Nephron progenitor cell (in vitro differentiated cells): ENCODE measurements at regions not wholly inside any gene's neighbourhood (a gene's known extent, or its start where the extent isn't known, plus 50 kb on each side); places are given as distances from the start of the nearest gene placed in this dataset.

Source experiments
- DNase-seq: peaks from one replicate; pipeline ENCODE4 v3.0.0; 2021
- H3K27ac Mint-ChIP-seq: 2 replicates; pipeline ENCODE4 v1.8.0; 2021; ENCODE audit warnings: mild to moderate bottlenecking, moderate library complexity, mixed read lengths
- H3K27me3 Mint-ChIP-seq: 2 replicates; pipeline ENCODE4 v1.8.0; 2021; ENCODE audit warnings: mild to moderate bottlenecking, low read depth, mixed read lengths; ENCODE audit not compliant: poor library complexity
- H3K36me3 Mint-ChIP-seq: 2 replicates; pipeline ENCODE4 v1.8.0; 2021; ENCODE audit warnings: low read depth, mixed read lengths
- H3K4me1 Mint-ChIP-seq: 2 replicates; pipeline ENCODE4 v1.8.0; 2021; ENCODE audit warnings: mixed read lengths
- H3K4me3 Mint-ChIP-seq: 2 replicates; pipeline ENCODE4 v1.8.0; 2021; ENCODE audit warnings: mild to moderate bottlenecking, moderate library complexity, mixed read lengths
- H3K9me3 Mint-ChIP-seq: 2 replicates; pipeline ENCODE4 v1.8.0; 2021; ENCODE audit warnings: mild to moderate bottlenecking, moderate library complexity, mixed read lengths
- CTCF ChIP-seq: fragments of 200-600 bp; sonication (generic); IDR thresholded peaks from 2 replicates; pipeline ENCODE4 v1.5.0; 2021; ENCODE audit warnings: antibody characterized with exemption

DNA sequence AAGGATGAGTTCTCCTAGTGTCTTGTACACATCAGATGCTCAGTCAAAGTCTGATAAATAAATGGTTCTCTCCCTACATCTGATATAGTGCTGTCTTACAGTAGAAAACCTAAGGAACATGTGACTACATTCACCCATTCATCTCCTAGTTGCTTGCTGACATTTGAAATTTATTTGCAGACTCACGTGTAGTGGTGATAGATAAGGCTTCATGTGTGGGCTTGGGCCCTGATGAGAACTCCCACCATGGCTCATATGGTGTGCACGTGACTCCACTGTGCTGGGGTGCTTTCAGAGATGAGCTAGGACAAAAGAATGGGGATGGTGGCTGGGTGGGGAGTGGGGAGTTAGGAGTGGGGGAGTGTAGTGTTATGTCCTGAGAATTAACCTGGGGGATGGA is 287.3 kb downstream of the RPS24 start:
- Mint-ChIP-seq H3K36me3 (peaks cover 23% of the 10 kb centered on the region), H3K4me3 (no peak overlapping the region), H3K27ac (no peak overlapping the region), H3K9me3 (peaks cover 30% of the 10 kb centered on the region), H3K4me1 (peaks cover 30% of the 10 kb centered on the region), H3K27me3 (no peaks in the 10 kb centered on the region)
- DNase-seq, result no peak
- no peak for TF ChIP-seq CTCF

DNA sequence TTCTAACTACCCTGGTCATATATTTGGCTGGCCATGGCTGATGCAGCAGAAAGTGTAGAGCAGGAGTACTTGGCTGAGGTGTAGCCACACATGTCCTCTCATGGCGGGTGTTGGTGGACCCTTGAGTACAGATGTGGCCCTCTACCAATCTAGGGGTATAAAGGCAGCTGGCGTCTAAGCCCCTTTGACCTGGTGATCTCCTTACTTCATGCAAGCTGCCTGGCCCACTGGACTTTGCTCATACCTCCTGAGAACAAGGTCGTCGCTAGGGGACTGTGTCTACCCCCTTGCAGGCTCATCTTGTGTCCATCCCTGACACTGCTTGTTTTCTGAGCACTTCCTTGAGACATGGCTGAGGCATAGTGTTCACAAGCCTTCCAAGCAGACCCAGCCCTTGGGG is 287.8 kb downstream of the RPS24 start:
- no peak for DNase-seq
- no peak for TF ChIP-seq CTCF
- peaks cover 35% of the 10 kb centered on the region for H3K9me3 Mint-ChIP-seq
- H3K27me3 Mint-ChIP-seq, result no peaks in the 10 kb centered on the region
- no peak overlapping the region for H3K4me3 Mint-ChIP-seq
- H3K4me1 Mint-ChIP-seq, result peaks cover 25% of the 10 kb centered on the region
- H3K36me3 Mint-ChIP-seq, result peaks cover 28% of the 10 kb centered on the region
- H3K27ac Mint-ChIP-seq, result no peak overlapping the region

DNA sequence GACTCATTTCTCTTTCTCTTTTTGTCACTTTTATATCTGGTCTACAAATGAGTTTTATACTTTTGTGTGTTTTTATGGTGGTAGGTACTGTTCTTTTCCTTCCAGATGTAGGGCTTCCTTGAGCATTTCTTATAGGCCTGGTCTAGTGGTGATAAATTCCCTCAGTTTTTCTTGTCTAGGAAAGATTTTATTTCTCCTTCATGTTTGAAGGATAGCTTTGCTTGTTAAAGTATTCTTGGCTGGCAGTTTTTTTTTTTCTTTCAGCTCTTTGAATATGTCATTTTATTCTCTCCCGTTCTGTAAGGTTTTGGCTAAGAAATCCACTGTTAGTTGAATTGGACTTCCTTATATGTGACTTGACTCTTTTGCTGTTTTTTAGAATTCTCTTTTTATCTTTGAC is 292.7 kb downstream of the RPS24 start:
- no peak overlapping the region for H3K27ac Mint-ChIP-seq
- no peak for DNase-seq
- peaks cover 8% of the 10 kb centered on the region for H3K27me3 Mint-ChIP-seq
- H3K9me3 Mint-ChIP-seq, result peaks cover 59% of the 10 kb centered on the region
- no peak for TF ChIP-seq CTCF
- peaks cover 39% of the 10 kb centered on the region for H3K36me3 Mint-ChIP-seq
- H3K4me1 Mint-ChIP-seq, result peaks cover 9% of the 10 kb centered on the region
- H3K4me3 Mint-ChIP-seq, result no peak overlapping the region

DNA sequence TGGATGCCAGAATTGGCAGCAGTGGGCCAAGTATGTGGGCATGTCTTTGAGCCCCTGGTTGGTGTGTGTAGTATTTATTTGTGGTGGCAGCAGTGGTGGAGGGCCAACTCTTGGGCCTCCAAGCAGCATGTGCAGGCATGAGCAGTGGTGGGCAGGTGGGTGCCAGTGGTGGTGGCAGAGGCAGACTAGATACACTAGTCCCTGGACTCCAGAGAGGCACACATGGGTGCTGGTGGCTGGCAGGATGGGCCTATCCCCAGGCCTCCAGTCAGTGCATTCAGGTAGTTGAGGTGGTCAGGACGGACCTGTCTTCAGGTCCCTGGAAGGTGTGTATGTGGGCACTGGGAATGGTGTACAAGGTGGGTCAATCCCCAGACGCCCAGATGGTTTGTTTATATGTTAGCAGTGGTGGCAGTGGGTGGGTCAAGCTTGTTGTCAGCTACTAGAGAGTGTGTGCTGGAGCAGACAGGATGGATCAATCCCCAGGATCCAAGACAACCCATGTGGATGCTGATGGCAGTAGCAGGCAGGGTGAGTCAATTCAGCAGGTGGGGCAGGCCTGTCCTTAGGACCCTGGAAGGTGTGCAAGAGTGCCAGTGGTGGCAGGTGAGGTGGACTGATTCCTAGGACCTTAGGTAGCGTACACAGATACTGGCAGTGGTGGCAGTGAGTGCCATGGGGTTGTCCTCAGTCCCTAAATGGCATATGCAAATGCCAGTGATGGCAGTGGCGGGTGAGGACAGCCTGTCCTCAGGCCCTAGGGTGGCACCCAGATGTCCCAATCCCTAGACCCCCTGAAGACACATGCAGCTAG is 294.3 kb downstream of the RPS24 start:
- no peak for DNase-seq
- Mint-ChIP-seq H3K27ac (no peak overlapping the region), H3K4me1 (peaks cover 25% of the 10 kb centered on the region), H3K9me3 (peaks cover 59% of the 10 kb centered on the region), H3K36me3 (peaks cover 39% of the 10 kb centered on the region), H3K27me3 (peaks cover 8% of the 10 kb centered on the region), H3K4me3 (no peak overlapping the region)
- TF ChIP-seq CTCF, result no peak

DNA sequence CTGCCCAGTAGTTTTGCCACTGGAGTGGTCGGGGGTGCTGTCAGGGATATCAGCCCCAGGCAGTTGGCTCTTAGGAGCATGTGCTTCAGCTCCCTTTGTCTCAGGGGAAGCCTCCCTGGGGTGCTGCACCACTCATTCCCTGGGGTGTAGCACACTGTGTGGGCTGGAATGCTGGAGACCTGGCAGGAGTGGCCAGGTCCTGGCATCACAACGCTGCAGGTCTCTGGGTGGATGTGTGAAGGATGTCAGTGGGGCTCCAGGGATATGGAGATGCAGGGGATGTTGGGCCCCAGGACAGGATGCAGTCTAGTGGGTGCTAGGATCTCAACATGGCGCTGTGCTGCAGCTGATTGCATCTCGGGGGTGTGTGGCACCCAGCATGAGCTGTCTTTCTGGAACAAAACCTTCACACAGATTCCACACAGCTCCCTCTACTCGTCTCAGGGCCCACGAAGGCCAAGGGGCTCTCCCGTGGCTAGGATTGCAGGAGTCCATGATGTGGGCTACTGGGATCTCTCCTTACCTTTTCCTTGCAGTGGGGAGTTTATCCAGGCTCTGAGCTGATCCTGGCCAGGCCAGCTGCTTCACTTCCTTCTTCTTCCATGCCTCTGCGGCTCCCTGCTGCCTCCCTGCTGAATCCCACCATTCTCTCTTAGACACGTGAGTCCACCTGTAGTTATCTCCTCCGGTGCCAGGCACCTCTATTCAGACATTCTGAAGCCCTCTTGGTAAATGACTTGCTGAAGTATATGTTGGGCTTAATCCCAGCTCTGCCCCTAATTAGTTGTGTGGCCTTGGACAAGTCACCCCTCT is 295.1 kb downstream of the RPS24 start:
- peaks cover 33% of the 10 kb centered on the region for H3K4me1 Mint-ChIP-seq
- peak overlapping the region; percentile 31 for H3K27ac Mint-ChIP-seq
- H3K4me3 Mint-ChIP-seq, result no peak overlapping the region
- TF ChIP-seq CTCF, result no peak
- peaks cover 57% of the 10 kb centered on the region for H3K9me3 Mint-ChIP-seq
- no peak for DNase-seq
- peaks cover 12% of the 10 kb centered on the region for H3K27me3 Mint-ChIP-seq
- peaks cover 40% of the 10 kb centered on the region for H3K36me3 Mint-ChIP-seq
